GM23248 (cell line): ENCODE measurements at regions not wholly inside any gene's neighbourhood (a gene's known extent, or its start where the extent isn't known, plus 50 kb on each side); places are given as distances from the start of the nearest gene placed in this dataset.

Experiments used
- EZH2 ChIP-seq: fragments of 200-600 bp; sonication (generic); IDR thresholded peaks from 2 replicates; pipeline ENCODE4 v1.6.1; 2018; ENCODE audit warnings: antibody characterized with exemption, mild to moderate bottlenecking; ENCODE audit not compliant: insufficient read depth, poor library complexity, severe bottlenecking
- EZH2phosphoT487 ChIP-seq: fragments of 200-600 bp; sonication (generic); IDR thresholded peaks from 2 replicates; pipeline ENCODE4 v1.6.1; 2018; ENCODE audit warnings: antibody characterized with exemption, moderate library complexity, mild to moderate bottlenecking, low read depth; ENCODE audit not compliant: insufficient read depth

DNA sequence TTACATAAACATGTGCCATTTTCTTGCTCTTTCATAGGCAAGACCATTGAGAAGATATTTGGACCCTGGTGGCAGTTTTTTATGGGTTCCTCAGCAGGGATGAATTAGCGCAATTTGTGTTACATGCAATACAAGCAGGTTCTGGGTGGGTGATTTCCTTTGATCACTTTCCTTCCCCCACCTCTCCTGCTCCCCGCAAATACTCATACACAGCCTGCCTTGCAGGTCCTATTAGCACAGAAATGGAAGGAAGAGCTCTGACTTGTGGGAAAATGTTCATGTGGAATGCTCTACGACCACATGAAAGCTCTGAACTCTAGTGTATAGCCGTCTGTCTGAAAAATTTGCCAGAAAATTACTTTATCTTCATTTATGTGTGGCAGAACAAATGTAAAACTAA lies 361.0 kb upstream of the FAT1 start:
- TF ChIP-seq EZH2 (no peak), EZH2phosphoT487 (no peak)
